ENCODE measurements at regions not wholly inside any gene's neighbourhood (a gene's known extent, or its start where the extent isn't known, plus 50 kb on each side); places are given as distances from the start of the nearest gene placed in this dataset.

DNA sequence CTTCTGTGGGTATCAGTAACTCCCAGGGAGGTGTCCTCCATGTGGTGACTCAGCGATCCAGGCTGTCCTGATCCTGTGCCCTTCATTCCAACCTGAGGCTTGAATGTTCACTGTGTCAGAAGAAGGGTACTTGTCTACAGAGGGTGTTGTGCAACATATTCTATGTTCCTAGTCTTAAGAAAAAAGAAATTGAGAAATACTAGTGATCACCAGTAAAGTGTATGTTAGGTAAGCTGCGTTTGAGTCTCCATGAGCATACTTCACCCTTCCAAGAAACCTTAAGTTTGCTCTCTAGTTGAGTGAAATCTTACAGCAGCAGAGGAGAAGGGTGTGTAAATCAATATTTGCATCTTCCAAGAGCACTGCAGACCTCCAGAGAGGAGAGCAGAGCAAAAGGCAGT, 122.2 kb upstream of the SLC24A5 start:
- no peak for DNase-seq

DNA sequence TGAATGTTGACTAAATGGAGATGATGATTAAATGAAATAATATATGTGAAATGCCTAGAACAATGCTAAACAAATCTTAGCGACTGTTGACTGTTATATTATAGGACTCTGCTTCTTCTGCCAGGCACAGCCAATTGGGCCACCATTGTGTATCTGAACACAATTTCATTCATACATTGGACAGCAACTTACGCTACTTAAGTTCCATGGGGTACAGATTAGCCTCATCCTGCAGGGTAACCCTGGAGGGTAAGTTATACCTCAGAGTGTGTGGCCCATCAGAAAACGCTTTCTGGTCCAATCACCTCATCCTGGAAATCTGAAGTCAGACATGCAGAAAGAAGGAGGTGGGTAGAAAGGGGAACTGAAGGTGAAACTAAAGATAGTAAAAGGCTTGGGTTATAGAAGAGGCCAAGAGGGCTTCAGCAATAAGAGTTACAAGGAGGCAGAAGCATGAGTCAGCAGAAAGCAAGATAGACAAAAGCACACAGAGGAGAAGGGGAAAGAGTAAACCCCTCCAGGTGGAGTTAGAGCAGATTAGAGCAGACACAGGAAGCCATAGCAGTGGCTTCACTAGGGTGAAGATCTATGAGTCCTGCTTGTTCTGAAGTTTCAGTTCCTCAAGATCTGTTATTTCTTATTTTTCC, 119.3 kb upstream of the SLC24A5 start:
- no peak for DNase-seq

DNA sequence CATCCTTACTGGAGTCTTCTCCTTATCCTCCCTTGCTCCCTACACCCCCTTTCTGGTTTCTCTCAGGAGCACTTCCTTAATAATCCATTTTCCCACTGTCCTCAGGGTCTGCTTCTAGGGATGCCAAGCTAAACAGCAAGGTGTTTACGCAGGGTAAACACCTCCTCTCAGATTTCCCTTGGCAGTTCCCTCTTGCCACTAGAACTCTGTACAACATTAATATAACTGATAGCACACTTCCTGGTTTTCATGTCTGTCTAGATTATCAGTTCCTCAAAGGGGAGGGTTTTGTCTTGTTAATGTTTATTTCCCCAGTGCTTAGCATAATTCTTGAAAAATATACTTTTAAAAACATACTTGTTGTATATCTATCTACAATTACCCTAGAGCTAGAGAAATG, 118.0 kb upstream of the SLC24A5 start:
- DNase-seq: no peak

DNA sequence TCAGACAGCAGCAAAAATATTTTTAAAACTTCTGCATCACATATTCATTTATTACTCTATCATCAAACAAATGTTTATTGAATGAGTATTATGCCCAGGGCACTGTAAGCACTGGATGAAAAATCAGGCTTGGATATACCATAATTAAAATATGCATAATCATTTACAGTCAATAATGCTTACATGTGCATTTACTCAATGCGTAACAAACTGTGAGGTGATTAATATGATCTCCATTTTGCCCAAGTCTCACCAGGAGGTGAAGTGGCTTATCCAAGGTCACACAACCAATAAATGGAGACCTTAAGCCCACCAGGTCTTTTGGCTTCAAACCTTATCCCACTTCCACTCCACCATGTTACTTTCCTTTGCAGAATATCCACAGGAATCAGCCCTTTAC, 117.3 kb upstream of the SLC24A5 start:
- DNase-seq: no peak

DNA sequence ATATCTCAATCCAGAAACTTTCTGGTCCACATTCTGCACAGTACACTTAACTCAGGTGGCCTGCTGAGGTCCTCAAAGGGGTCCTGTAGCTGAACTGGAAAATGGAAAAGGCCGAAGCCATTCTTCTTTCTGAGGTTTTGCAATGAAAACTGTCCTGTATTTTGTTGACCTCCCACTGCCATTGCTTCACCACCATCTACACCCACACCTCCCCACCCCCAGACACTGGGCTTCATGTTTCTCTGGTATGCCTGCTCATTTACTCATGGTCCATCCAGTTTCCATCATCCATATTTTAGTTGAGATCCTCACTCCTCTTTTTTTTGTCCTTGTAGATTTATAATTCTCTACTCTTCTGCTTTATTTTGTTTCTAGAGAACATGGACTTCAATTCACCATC, 115.7 kb upstream of the SLC24A5 start:
- no peak for DNase-seq

DNA sequence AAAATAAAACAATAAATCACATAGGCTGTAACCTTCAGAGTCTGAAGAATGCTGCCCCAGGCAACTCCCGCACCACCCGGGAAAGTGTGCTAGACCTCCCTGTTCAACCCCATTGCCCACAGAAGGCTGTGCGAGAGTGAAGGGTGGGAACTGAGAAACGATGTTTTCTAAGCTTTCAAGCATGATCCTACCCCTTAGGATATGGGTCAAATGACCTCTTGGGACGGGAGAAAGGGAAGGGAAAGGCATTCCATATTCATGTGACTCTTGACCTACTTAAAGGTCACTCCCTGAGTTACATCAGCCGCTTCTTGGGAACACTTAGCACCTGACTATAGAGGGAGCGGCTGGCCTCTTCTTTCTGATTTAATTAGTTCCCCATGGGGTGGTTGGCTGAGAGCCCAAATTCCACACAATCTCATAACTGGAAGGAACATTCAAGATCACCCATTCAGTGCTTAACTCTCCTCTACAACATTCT, 114.7 kb upstream of the SLC24A5 start:
- DNase-seq: no peak

DNA sequence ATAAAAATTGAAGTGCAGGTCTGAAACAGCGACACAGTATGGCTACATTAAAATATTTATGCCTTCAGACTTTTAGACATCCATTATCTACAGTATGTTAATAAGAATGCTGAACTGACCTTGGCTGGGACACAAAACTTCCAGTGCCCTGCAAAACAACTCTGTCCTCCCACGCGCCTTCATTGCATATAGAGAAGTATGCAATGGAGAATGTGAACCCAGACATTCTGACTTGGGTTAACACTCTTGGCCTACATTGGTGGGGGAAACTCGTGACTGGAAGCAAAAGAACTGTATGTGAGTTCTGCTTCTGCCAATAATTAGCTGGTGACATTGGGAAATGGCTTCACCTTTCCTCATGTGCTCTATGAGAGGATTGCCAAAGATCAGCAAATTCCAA, 110.5 kb upstream of the SLC24A5 start:
- no peak for DNase-seq

DNA sequence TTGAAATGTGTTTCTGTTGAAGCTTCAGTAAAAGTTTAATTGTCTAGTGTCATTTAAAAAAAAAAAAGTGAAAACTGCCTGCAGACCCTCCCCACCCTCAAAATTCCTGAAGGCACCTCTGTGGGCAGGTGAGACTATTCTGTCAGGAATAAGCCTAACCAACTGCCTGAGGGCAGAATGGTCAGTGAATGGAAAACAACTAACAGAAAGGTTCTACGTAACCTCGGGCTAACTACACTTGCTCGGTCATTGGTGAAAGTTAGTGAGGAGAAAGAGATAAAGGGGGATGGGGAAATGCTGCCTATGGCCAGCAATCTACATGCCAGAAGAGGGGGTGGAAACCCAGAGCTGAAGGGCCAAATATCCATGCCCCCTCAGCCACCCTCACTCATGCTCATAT, 108.6 kb upstream of the SLC24A5 start:
- DNase-seq: no peak

DNA sequence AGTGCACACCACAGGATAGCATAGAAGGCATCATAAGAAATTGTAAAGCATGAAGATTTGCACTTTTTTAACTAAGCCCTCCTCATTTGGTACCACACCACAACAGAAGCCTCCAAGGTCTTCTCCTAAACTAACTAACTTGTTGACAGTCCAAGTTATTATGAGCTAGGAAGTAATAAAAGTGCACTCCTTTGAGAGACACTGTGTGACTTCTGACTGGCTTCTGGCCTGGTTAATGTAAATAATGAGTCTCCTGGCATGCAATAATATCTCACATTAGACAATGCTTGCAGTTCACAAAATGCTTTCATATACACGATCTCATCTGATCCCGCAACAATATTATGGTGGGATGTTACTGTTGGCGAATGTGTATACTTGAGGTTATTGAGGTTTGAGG, 103.9 kb upstream of the SLC24A5 start:
- DNase-seq: no peak

DNA sequence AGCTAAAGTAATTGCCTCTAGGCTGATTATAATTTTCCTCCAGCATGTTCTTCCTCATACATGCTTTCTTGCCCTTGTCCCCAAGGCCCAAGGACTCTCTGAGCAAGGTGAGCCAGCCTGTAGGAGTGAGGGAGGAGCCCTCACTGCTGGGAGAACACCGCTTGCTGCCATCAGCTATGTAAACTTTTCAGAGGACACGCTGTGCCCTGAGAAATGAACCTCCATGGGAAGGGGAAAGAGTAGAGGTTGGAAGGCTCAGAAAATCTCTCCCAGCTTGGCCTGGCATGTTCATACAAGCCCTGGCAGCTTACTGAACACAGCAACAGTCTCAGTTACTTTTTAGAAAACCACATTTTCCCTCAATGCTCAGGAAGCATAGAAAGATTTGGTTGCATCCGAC, 103.0 kb upstream of the SLC24A5 start:
- no peak for DNase-seq

DNA sequence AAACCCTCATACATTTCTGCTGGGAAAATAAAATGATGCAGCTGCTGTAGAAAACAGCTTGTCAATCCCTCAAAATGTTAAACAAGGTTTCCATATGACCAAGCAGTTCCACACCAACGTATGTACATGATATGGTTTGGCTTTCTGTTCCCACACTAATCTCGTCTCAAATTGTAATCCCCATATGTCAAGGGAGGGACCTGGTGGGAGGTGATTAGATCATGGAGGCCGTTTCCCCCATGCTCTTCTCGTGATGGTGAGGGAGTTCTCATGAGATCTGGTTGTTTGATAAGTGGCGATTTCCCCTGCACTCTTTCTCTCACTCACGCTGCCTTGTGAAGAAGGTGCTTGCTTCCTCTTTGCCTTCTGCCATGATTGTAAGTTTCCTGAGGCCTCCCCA, 100.6 kb upstream of the SLC24A5 start:
- no peak for DNase-seq

DNA sequence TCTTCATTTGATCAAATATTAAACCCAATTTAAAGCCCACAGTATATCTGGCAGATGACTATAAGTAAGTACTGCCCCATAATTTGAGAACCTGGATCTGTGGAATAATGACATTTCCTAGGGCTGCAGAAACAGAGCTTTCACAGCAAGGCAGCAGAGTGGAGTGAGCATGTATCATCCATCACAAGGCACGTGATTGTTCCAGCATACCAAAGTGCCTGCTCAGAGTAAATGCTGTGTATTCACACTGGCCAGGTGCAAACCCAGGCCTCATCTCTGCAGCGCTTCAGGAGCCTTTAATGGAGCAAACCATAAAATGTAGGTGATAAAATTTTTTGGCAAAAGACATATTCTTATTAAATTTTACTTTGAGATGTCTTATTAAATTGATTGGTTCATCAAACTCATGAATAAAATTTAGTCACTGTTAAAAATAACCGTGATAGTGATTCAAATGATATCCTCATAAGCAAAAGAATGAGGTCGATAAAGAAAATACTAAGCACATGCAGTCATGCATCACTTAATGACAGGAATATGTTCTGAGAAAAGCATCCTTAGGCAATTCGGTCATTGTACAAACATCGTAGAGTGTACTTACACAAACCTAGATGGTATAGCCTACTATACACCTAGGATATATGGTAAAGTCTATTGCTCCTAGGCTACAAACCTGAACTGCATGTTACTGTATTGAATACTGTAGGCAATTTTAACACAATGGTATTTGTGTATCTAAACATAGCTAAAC, 99.3 kb upstream of the SLC24A5 start:
- DNase-seq: no peak

DNA sequence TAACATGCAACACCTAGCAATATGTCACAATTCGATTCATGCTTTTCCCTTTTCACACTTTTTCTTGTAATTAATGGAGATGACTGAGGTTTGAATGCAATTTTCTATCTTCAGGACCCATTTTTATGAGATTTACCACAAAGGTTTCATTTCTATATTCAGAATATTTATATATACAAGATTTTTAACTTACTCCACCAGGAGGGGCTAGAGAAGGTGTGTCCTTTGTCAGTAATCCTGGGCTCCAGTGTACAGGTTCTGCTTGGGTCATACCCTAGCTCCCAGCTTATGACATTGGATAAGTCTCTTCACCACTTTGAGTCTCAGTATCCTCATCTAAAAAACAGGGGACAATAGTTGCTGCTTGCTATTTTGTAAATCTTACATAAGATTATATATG, 95.7 kb upstream of the SLC24A5 start:
- DNase-seq: no peak

DNA sequence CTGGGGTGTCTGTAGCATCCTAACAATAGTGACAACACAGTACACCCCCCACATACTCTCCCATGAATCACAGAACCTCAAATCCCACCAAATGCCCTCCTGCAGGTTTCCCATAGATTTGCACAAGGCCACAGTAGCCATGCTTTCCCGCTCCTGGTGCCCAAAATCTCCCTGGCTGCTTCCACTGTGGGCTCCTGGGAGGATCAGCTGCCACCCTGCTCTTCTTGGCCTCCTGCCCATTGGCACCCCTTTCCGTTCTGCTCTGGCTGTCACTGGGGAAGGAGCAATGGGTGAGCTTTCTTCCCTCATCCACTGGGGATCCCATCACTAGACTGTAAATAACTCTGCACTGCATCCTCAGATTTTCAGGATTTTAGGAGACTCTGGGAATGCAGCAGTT, 92.1 kb upstream of the SLC24A5 start:
- no peak for DNase-seq

DNA sequence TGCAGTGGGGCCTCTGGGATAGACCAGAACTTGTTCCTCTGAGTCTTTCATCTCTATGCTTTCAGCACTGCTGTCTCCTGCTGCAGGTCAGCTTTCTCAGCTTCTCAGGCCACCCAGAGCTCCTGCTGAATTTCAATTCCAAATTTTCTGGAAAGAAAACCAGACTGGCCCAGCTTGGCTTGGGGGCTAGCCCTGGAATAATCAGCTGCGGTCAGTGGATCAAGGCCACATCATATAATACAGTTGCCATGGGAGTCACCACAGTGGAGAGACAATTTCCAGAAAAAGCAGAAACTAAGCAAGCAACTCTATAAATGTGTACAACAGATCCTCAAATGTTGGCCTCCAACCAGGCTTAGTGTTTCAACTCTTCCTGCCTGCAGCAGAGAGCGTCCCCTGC, 91.1 kb upstream of the SLC24A5 start:
- no peak for DNase-seq

DNA sequence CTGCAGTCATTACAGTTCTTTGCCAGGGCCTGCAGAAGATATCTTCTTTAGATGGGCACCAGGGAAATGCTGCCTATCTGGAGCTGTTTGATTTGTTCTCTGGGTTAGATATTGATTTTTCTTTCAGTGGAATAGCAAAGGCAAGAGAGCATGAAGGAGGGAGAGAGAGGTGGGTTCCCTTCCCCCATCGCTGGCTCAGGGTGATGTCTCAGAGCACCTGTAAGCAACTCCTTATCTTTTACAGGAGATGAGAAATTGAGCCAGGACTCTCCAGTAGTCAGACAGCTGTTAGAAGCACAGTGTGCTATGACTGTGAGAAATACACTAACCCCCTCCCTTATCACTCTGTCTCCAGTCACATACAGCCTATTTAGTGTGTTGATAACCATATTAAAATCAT, 89.3 kb upstream of the SLC24A5 start:
- DNase-seq: no peak

DNA sequence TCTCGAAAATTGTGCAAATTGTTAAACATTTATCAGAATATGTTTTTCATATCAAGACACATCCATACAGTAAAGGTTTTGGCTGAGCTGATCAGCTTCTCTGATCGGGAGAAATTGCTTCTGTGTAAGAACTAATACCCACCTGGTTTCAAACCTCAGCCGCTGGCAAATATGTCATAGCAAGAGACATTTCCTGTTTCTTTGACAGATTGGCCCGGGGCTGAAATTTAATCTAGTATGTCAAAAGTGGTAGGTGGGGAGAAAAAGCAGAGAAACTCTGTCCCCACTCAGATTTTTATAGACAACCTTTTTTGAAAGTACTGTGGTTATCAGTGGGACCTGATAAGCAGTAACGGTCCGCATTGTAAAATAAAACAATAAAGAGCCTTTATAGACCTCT, 88.8 kb upstream of the SLC24A5 start:
- no peak for DNase-seq

DNA sequence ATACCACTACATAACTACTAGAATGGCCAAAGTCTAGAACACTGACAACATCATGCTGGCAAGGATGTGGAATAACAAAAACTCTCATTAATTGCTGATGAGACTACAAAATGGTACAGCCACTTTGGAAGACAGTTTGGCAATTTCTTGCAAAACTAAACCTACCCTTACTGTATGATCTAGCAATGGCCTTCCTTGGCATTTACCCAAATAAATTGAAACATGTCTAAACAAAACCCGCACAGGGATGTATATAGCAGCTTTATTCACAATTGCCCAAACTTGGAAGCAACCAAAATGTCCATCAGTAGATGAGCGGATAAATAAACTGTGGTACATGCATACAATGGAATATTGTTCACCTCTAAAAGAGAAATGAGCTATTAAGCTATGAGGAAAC, 87.9 kb upstream of the SLC24A5 start:
- DNase-seq: no peak

DNA sequence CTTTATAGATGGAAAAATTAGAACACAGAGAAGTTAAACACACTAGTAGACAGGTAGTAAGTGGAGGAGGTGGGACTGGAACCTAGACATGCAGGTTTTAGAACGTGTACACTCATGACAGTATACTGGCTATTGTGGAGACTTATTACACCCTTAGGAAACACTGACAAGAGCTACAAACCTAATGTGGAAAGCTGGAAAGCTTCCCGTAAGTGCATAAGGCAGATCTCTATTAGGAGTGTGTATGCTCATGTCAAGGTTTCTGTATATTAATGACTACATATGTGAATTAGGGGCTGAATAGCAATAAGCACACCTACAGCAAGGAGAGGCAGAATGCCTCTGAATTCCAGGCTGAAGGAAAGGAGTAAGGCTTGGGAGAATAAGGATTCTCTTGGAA, 82.6 kb upstream of the SLC24A5 start:
- no peak for DNase-seq

DNA sequence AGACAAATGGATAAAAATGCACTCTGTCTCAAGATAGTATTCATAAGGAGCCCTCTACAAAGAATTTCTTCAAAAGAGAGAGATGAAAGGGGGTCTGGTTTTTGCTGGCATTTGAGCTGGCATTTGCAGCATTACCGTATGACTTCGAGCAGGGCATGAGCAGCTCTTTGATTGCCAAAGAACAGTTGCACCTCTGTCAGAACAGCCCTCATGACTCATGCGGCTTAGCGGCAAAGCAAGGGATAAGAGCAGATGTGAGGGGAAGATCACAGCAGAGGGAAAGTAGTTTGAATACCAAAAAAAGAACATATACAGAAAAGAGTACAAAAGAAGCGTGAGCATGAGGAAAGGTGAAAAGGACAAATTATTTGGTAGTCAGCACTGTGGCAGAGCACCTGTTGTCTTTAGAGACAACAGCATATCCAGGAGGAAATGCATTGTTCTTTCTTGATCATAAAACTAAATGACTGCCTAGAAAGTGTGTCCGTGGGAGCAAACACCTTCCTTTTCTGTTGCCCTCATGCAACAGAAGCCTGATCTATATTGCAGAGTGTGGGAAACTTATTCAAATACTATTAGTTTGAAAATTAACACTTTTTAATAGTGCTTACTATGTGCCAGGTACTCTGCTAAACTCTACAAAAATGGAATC, 80.5 kb upstream of the SLC24A5 start:
- DNase-seq: no peak

DNA sequence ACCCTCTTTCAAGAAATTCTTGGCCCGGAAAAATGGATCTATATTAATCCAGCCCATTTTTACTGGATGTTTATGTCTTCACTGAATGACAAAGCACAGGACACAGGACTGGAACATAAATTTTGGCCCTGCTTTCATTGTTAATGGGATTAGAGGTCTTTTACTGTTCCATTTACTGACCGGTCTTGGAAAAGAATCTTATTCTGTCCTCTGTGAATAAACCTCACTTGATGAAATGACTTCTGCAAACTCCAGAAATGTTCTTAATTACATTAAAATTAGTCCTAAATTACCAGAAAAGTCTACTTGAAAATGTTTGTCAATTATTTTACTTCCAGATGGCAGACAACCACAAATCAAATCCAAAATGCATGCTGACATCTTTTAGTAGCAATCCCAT, 79.3 kb upstream of the SLC24A5 start:
- no peak for DNase-seq

DNA sequence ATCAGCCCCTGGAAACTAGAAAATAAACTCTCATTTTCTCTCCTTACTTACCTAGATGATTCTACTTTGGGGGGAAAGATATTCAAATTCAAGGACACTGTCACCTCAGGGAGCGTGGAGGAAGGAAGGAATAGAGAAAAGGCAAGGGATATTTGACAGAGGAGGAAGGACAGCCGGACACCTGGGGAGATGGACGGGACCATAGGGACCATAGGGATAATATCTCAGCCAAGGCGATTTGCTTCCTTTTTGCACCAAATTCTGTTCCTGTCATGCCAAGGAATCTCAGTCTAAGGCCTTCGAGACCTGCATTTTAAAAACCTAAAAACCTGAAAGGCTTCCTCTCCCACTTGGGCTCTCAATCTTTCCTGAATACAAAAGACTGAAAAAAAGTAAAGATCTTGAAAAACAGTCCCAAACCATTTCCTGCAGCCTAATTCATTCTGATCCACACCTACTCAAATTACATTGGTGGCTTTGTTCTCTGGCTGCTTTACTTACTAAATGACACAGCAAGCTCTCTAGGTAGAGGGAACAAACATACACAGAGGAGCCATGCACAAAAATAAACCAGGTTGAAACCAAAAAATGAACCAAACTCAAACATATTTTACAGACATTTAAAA, 73.9 kb upstream of the SLC24A5 start:
- DNase-seq: no peak

DNA sequence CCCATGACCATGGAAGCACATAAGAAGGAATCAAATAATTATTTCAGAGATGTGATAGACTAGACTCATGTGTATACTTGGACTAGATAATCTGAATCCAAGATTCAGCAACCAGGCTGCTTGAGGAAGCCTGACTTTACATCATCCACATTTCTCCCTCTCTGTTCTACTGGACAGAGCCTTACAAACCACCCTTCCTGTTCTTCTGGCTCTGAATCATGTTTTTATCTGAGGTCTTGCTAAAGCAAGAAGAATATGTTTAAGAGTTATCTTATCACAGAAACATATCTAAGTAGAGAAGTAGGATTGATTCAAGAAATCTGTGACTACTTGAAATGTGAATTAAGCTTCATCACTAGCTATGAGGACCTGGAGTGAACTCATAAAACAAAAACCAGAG, 71.1 kb upstream of the SLC24A5 start:
- DNase-seq: no peak

DNA sequence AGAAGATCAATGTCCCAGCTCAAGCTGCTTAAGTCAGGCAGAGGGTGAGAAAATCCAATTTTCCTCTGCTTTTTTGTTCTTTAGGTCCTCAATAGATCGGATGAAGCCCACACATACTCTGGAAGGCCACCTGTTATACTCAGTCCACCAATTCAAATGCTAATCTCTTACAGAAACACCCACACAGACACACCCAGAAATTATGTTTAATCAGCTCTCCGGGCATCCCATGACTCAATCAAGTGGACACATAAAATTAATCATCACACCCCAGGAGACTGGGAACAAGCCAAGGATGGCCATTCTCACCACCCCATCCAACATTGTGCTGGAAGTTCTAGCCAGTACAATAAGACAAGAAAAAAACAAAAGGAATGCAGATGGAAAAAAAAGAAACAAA, 67.8 kb upstream of the SLC24A5 start:
- DNase-seq: no peak
